ES-I3 (cell line): ENCODE measurements at regions not wholly inside any gene's neighbourhood (a gene's known extent, or its start where the extent isn't known, plus 50 kb on each side); places are given as distances from the start of the nearest gene placed in this dataset.

ENCODE experiments used
- H3K36me3 ChIP-seq: 2 replicates; pipeline ENCODE4 v1.6.1; 2013; ENCODE audit warnings: mild to moderate bottlenecking, low read length, control low read depth, moderate library complexity; ENCODE audit not compliant: insufficient read depth
- H3K4me1 ChIP-seq: 2 replicates; pipeline ENCODE4 v1.6.1; 2013; ENCODE audit warnings: mild to moderate bottlenecking, control low read depth, low read length; ENCODE audit not compliant: insufficient read depth
- H3K9ac ChIP-seq: 2 replicates; pipeline ENCODE4 v1.6.1; 2013; ENCODE audit warnings: low read depth, mild to moderate bottlenecking, low read length, moderate library complexity
- H3K9me3 ChIP-seq: 2 replicates; pipeline ENCODE4 v1.6.1; 2013; ENCODE audit warnings: mild to moderate bottlenecking, low read length, moderate library complexity; ENCODE audit not compliant: control insufficient read depth, insufficient read depth

DNA sequence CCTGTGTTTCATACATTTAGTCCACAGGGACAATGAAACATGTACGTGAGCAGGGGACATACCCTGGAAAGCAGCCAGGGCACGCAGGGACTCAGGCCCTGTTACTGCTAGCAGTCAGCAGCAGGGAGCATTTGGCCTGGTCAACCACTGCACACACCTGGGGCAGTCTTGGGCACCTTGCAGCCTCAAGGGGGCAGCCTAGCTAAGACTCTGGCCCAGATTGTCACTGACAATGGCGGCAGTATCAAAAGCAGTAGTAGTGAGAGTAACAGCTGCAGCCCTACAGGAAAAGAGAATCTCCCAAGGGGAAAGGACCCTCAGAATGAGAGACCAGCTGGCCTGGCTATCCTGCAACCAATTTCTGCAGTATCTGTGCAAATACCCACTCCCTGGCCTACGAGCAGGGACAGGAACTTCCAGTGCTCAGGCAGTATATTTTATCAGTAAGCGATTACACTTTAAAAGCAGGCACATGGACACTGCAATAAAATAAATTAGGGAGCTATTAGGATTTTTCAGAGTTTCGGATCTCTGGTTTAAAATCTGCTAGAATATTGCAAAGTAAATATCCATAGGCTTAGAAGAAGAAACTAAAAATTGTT is 475.6 kb downstream of the LTN1 start:
- Histone ChIP-seq H3K4me1 (no peaks in the 10 kb centered on the region), H3K36me3 (no peaks in the 10 kb centered on the region), H3K9ac (no peak overlapping the region), H3K9me3 (no peaks in the 10 kb centered on the region)

GRCh38 chr21:28516021-28516420 is 476.7 kb downstream of the LTN1 start:
- Histone ChIP-seq H3K9ac (no peak overlapping the region), H3K9me3 (no peaks in the 10 kb centered on the region), H3K36me3 (no peaks in the 10 kb centered on the region), H3K4me1 (no peaks in the 10 kb centered on the region)

GRCh38 chr21:28513428-28513827 is 479.2 kb downstream of the LTN1 start:
- Histone ChIP-seq H3K9me3 (no peaks in the 10 kb centered on the region), H3K4me1 (no peaks in the 10 kb centered on the region), H3K36me3 (no peaks in the 10 kb centered on the region)

GRCh38 chr21:28509031-28509430 is 483.6 kb downstream of the LTN1 start:
- Histone ChIP-seq H3K36me3 (no peaks in the 10 kb centered on the region), H3K9me3 (no peaks in the 10 kb centered on the region), H3K9ac (no peak overlapping the region), H3K4me1 (no peaks in the 10 kb centered on the region)

More at GRCh38 chr21:28513428-28513827, 479.2 kb downstream of the LTN1 start:
- H3K9ac ChIP-seq: no peak overlapping the region

- Histone ChIP-seq H3K9ac (no peak overlapping the region), H3K36me3 (no peaks in the 10 kb centered on the region), H3K4me1 (no peaks in the 10 kb centered on the region), H3K9me3 (no peaks in the 10 kb centered on the region)
Observed at GRCh38 chr21:28508126-28508525, 484.6 kb downstream of the LTN1 start.

- H3K4me1 ChIP-seq: no peaks in the 10 kb centered on the region
- H3K9me3 ChIP-seq: no peaks in the 10 kb centered on the region; the same call in 1 of the 2 replicates
- H3K9ac ChIP-seq: no peak overlapping the region
- no peaks in the 10 kb centered on the region for H3K36me3 ChIP-seq
Observed at GRCh38 chr21:28496517-28496916, 496.2 kb downstream of the LTN1 start.

GRCh38 chr21:28492127-28492526 is 500.6 kb downstream of the LTN1 start:
- Histone ChIP-seq H3K4me1 (no peaks in the 10 kb centered on the region), H3K9me3 (no peaks in the 10 kb centered on the region), H3K36me3 (no peaks in the 10 kb centered on the region), H3K9ac (no peak overlapping the region)

DNA sequence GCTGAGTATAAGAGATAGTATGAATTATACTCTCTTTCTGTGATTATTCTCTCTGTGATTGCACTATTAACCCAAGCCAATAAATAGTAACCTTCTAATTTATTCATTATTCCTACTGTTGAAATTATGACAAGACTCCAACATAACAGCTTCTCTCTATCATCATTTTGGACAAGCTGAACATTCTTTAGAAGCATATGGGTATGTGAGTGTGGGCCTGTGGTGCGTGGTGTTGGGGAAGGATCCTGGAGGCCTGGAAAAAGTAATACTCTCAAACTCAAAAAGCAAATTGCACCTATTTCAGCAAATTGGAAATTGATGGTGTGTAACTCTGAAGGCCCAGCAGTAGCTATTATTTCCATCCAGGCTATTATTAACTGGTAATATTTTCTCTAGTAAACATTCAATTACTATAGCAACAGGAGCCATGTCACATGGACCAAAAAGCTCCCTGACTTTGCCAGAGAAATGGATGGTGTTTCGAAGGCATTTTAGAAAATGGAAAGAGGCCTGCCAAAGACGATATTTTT is 502.8 kb downstream of the LTN1 start:
- no peaks in the 10 kb centered on the region for H3K4me1 ChIP-seq
- H3K9ac ChIP-seq: no peak overlapping the region
- H3K9me3 ChIP-seq: no peaks in the 10 kb centered on the region
- H3K36me3 ChIP-seq: no peaks in the 10 kb centered on the region

DNA sequence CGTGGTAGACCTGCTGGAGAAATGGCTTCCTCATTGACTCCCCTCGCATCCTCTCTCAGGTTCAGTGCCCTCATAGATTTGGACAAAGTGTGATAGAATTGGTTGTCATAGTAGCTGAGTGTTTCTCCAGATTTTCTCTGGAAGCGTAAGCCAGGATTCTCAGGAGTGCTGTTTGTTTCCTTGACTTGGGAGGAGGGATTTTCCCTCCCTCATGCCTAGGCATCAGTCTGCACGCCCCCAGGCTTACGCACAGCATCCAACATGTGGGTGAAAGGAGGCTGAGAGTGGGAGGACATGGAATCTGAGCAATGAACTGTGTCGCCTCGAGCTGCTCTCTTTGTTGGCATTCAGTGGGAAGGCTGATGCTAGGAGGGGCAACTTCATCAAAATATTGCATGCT is 503.5 kb downstream of the LTN1 start:
- Histone ChIP-seq H3K4me1 (no peaks in the 10 kb centered on the region), H3K36me3 (no peaks in the 10 kb centered on the region), H3K9me3 (no peaks in the 10 kb centered on the region), H3K9ac (no peak overlapping the region)

DNA sequence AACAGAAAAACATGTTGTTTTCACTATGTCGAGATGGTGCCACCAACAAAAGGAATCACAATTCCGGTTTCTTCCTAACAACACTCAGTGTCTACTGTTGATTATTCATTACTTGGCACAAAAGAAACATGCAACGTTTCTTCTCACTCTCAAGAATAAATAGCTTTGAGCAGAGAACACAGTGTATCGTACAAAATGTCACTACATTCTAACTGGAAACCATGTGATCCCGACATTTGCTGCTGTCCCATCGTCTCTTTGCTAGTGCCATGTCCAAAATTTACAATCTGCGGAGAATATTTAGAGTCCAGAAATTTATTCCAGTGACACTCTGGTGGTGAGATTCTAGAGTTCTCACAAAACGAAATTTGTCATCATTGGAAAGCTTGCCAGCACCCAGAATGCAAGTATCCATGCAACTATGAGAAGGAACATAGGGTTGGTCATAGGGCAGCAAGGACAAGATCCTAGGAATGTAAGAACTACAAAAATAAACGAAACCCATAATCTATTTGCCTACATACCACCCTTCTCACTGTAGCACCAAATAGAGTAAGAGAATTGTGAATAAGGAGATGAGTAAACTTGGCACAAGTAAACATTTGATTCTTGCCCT is 505.1 kb downstream of the LTN1 start:
- Histone ChIP-seq H3K4me1 (no peaks in the 10 kb centered on the region), H3K9me3 (no peaks in the 10 kb centered on the region), H3K36me3 (no peaks in the 10 kb centered on the region), H3K9ac (no peak overlapping the region)

GRCh38 chr21:28485301-28486022 is 507.2 kb downstream of the LTN1 start:
- Histone ChIP-seq H3K9ac (no peak overlapping the region), H3K4me1 (no peaks in the 10 kb centered on the region), H3K36me3 (no peaks in the 10 kb centered on the region), H3K9me3 (no peaks in the 10 kb centered on the region)

DNA sequence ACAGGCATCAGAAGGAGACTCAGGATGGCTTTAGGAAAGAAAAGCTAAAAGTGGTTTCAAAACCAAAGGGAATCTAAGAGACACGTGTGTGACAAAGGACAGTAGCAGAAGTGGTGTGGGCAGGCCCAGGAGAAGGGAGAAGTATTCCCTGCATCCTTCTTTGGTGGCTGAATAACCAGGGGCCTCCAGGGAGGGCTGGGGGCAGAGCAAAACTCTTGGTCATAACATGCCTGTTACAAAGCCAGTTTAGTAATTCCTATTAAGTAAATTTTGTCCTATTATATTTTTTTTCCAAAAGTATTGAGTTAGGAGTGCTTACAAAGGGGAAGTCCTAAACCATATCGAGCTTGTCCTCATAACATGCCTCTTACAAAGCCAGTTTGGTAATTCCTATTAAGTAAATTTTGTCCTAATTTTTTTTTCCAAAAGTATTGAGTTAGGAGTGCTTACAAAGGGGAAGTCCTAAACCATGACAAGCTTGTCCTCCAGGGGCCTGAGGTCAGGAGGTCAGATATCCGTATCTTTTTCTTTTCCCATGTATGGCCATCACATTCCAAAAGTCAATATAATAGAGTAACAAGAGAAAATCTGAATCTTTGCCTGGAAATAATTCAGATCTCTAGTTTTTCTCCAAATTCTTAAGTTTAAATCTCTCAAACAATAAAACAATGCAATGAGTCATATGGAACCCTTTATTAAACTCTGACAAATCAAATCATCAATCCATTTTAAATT is 509.2 kb downstream of the LTN1 start:
- H3K9me3 ChIP-seq: no peaks in the 10 kb centered on the region
- no peaks in the 10 kb centered on the region for H3K4me1 ChIP-seq
- H3K9ac ChIP-seq: no peak overlapping the region
- H3K36me3 ChIP-seq: no peaks in the 10 kb centered on the region

GRCh38 chr21:28482657-28483056 is 510.0 kb downstream of the LTN1 start:
- H3K9me3 ChIP-seq: no peaks in the 10 kb centered on the region
- H3K4me1 ChIP-seq: no peaks in the 10 kb centered on the region

GRCh38 chr21:28480470-28480869 is 512.2 kb downstream of the LTN1 start:
- no peak overlapping the region for H3K9ac ChIP-seq
- H3K9me3 ChIP-seq: no peaks in the 10 kb centered on the region
- H3K36me3 ChIP-seq: no peaks in the 10 kb centered on the region
- H3K4me1 ChIP-seq: no peaks in the 10 kb centered on the region

More at GRCh38 chr21:28482657-28483056, 510.0 kb downstream of the LTN1 start:
- Histone ChIP-seq H3K36me3 (no peaks in the 10 kb centered on the region), H3K9ac (no peak overlapping the region)
